NCI-H82 (cell line): ENCODE measurements at regions not wholly inside any gene's neighbourhood (a gene's known extent, or its start where the extent isn't known, plus 50 kb on each side); places are given as distances from the start of the nearest gene placed in this dataset.

ENCODE experiments used
- DNase-seq: peaks from one replicate; lab custom pipeline; 2025; lab: John Stamatoyannopoulos, UW

- DNase-seq: no peak
These were observed 55.5 kb upstream of the ADAMTS9 start for GRCh38 chr3:64743156-64743886.

- DNase-seq: no peak
These were observed 53.5 kb upstream of the ADAMTS9 start for GRCh38 chr3:64741341-64741740.

- no peak for DNase-seq
These were observed 52.3 kb upstream of the ADAMTS9 start for GRCh38 chr3:64739971-64740631.
